ENCODE measurements at regions not wholly inside any gene's neighbourhood (a gene's known extent, or its start where the extent isn't known, plus 50 kb on each side); places are given as distances from the start of the nearest gene placed in this dataset.
"Not testable (repeated sequence)": the region's sequence is repeated elsewhere in the genome, so short reads cannot be mapped to it uniquely, and the experiment has no call there.

DNA sequence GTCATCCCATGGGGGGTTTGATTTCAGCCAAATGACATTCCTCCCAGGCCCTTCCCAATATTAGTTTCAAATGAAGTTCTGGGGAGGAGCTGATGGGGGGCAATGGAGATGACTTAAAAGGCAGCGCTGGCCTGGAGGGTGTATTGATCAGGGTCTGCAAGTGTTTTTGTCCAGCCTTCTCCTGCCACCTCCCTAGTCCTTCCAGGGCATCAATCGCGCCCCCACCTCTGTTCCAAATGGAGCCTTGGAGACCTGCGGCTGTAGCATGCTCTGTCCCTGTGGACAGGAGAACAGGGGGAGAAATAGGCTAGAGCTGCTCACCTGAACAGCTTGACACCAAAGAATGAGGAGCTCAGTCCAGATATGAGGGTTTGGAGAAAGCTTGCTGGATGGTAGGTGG, 386.8 kb upstream of the PODXL start:
- ATAC-seq (no peak), DNase-seq (no peak)
- Mint-ChIP-seq H3K27me3 (ENCODE audit: low read depth) (peaks cover 31% of the 10 kb centered on the region), H3K4me1 (ENCODE audit: low read depth) (no peaks in the 10 kb centered on the region), H3K9me3 (no peaks in the 10 kb centered on the region), H3K36me3 (ENCODE audit: insufficient read depth) (no peaks in the 10 kb centered on the region), H3K4me3 (no peak overlapping the region)

DNA sequence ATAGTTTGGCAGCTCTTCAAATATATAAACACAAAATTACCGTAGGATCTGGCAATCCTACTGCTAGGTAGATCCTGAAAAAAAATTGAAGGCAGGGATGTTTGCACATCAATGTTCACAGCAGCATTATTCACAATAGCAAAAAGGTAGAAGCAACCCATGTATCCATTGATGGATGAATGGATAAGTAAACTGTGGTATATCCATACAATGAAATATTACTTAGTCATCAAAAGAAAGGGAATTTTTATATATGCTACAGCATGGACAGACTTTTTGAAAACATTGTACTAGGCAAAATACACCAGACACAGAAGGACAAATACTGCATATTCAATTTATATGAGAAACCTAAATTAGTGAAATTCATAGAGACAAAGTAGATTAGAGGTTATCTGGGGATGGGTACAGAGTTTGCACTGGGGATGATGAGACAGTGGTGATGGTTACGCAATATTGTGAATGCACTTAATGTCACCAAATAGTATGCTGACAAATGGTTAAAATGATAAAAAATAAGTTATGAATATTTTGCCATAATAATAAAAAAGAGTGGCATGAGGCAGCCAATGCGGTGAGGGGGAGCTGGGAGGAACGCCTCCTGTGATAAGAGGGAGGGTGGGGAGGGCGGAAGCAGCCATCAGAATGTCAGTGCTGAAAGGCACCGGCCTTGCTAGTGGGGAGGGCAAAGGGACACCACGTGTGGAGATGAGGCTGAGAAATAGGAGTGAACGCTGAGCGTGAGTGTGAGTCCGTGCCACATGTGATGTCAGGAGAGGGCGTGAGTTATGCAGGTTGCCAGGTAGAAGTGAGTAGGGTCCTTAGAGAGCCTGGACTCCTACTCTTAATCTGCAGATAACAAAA, 386.1 kb upstream of the PODXL start:
- ATAC-seq (no peak), DNase-seq (no peak)
- Mint-ChIP-seq H3K4me3 (no peak overlapping the region), H3K4me1 (ENCODE audit: low read depth) (no peaks in the 10 kb centered on the region), H3K27me3 (ENCODE audit: low read depth) (peaks cover 30% of the 10 kb centered on the region), H3K9me3 (no peaks in the 10 kb centered on the region), H3K36me3 (ENCODE audit: insufficient read depth) (no peaks in the 10 kb centered on the region)

DNA sequence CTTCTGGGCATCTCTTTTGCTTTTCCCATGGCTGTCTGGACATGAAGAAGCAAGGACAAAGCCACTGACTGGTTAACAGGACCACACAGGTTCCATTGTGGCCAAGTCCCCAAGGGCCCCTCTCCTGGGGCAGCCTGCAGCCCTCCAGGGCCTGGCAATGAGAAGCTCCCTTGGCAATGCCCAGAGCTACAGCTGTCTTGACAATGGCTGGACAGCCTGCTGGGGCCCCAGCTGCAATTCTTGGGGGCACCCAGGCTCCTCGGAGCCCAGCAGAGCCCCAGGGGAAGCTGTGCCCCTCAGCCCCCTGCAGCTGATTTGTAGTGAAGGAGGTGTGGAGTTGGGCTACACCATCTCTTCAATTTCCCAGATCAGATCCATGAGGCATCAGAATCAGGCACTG, 384.9 kb upstream of the PODXL start:
- peaks cover 20% of the 10 kb centered on the region for H3K27me3 Mint-ChIP-seq (ENCODE audit: low read depth)
- no peak overlapping the region for H3K4me3 Mint-ChIP-seq
- ATAC-seq (no peak), DNase-seq (no peak)
- H3K4me1 Mint-ChIP-seq (ENCODE audit: low read depth) = no peaks in the 10 kb centered on the region
- no peaks in the 10 kb centered on the region for H3K36me3 Mint-ChIP-seq (ENCODE audit: insufficient read depth)
- no peaks in the 10 kb centered on the region for H3K9me3 Mint-ChIP-seq

DNA sequence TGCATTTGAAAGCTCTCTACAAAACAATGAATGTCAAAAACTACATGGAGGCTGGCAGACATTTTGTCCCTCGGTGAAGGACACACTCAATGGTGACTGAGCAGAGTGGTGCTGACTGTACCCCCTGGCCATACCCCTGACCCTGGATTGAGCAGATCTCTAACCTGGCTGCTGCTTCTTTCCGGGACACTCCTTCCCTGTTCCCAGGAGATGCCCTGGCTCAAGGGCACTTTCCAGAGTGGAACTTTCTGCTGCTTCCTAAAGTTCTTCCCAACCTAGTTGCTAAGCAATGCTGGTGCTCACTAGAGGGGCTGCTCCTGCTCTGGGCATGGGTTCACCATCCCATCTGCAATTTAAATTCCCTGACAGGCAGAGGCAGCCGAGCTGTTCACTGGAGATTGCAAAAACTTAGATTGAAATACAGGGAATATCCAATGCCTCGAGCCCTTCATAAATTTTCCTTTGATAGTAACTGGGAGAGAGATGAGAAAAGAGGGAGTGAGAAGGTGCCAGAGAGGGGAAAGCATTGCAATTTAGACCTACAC, 384.3 kb upstream of the PODXL start:
- DNase-seq (no peak), ATAC-seq (no peak)
- no peak overlapping the region for H3K4me3 Mint-ChIP-seq
- H3K27me3 Mint-ChIP-seq (ENCODE audit: low read depth) = peaks cover 15% of the 10 kb centered on the region
- H3K36me3 Mint-ChIP-seq (ENCODE audit: insufficient read depth) = no peaks in the 10 kb centered on the region
- no peaks in the 10 kb centered on the region for H3K9me3 Mint-ChIP-seq
- H3K4me1 Mint-ChIP-seq (ENCODE audit: low read depth) = no peaks in the 10 kb centered on the region

GRCh38 chr7:131938788-131939187, 382.4 kb upstream of the PODXL start:
- not testable (repeated sequence) for H3K4me3 Mint-ChIP-seq; H3K9me3 Mint-ChIP-seq; H3K4me1 Mint-ChIP-seq (ENCODE audit: low read depth); ATAC-seq; H3K27me3 Mint-ChIP-seq (ENCODE audit: low read depth); DNase-seq; H3K36me3 Mint-ChIP-seq (ENCODE audit: insufficient read depth)

DNA sequence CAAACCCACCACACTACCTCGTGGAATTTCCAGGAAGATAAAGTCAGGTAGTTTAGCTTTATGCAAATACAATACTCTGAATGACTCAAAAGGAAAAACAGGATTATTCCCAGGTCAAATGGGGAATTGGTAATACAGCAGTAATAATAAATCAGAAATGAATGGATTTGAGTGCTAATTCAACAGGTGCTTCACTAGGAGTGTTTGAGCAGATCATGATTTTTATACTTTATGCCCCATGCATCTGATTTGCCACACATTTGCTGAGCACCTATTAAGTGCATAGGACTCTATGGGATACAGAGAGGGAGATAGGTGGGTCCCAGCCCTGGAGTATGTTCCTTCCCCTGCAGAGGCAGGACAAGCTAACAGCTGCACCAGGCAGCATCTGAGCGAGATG, 381.4 kb upstream of the PODXL start:
- DNase-seq (no peak), ATAC-seq (no peak)
- Mint-ChIP-seq H3K27me3 (ENCODE audit: low read depth) (peaks cover under 1% of the 10 kb centered on the region), H3K4me1 (ENCODE audit: low read depth) (no peaks in the 10 kb centered on the region), H3K4me3 (no peak overlapping the region), H3K36me3 (ENCODE audit: insufficient read depth) (no peaks in the 10 kb centered on the region), H3K9me3 (no peaks in the 10 kb centered on the region)

- no peaks in the 10 kb centered on the region for H3K36me3 Mint-ChIP-seq (ENCODE audit: insufficient read depth)
- ATAC-seq (no peak), DNase-seq (no peak)
- no peak overlapping the region for H3K4me3 Mint-ChIP-seq
- H3K9me3 Mint-ChIP-seq = no peaks in the 10 kb centered on the region
- H3K4me1 Mint-ChIP-seq (ENCODE audit: low read depth) = no peaks in the 10 kb centered on the region
- H3K27me3 Mint-ChIP-seq (ENCODE audit: low read depth) = peaks cover 2% of the 10 kb centered on the region
These were observed 378.8 kb upstream of the PODXL start for GRCh38 chr7:131935180-131935579.

DNA sequence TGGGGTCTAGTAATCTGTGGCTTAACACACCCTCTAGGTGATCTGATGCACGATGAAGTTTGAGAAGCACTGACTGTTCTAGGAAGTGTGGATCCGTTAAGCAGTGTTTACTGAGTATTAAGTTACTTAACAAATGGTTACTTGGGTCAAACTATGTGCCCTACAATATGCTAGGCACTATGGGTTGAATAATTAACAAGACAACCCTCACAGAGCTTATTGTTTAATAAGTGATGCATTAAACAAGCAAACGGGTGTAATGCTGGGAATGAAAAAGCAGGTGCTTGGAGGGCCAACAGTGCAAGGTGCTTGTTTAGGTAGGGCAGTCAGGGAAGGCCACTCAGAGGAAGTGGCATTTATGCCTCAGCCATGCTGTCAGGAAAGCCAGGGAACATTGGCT, 378.0 kb upstream of the PODXL start:
- no peaks in the 10 kb centered on the region for H3K36me3 Mint-ChIP-seq (ENCODE audit: insufficient read depth)
- no peak for DNase-seq
- H3K27me3 Mint-ChIP-seq (ENCODE audit: low read depth) = peaks cover 2% of the 10 kb centered on the region
- no peak overlapping the region for H3K4me3 Mint-ChIP-seq
- no peaks in the 10 kb centered on the region for H3K9me3 Mint-ChIP-seq
- no peaks in the 10 kb centered on the region for H3K4me1 Mint-ChIP-seq (ENCODE audit: low read depth)
- no peak for ATAC-seq

DNA sequence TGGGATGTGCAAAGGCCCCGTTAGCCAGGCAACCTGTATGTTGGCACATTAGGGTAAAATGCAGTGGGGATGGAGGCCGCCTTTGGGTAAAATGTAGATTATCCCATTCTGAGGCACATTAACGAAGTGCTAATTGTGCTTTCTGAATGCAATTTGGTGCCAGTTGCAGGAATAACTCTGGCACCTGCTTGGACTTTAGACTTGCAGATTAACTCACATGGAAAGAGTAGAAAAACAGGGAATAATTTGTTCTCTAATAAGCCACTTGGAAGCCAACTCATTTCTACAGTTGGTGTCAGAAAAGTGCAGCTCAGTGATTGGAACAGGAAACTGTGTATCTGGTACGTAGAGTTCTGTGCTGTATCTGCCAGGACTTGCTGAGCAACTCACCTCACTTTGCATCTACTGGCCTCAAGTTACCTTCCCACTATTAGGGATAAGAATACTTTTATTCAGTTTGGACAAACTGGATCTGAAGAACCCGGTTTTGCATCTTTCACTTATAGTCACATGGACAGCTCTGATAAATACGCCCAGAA, 377.4 kb upstream of the PODXL start:
- Mint-ChIP-seq H3K4me3 (no peak overlapping the region), H3K9me3 (no peaks in the 10 kb centered on the region), H3K36me3 (ENCODE audit: insufficient read depth) (no peaks in the 10 kb centered on the region), H3K27me3 (ENCODE audit: low read depth) (peaks cover 2% of the 10 kb centered on the region), H3K4me1 (ENCODE audit: low read depth) (no peaks in the 10 kb centered on the region)
- DNase-seq (no peak), ATAC-seq (no peak)

GRCh38 chr7:131933219-131933618, 376.8 kb upstream of the PODXL start:
- not testable (repeated sequence) for H3K4me3 Mint-ChIP-seq; H3K27me3 Mint-ChIP-seq (ENCODE audit: low read depth); H3K9me3 Mint-ChIP-seq; H3K4me1 Mint-ChIP-seq (ENCODE audit: low read depth); ATAC-seq; H3K36me3 Mint-ChIP-seq (ENCODE audit: insufficient read depth); DNase-seq

DNA sequence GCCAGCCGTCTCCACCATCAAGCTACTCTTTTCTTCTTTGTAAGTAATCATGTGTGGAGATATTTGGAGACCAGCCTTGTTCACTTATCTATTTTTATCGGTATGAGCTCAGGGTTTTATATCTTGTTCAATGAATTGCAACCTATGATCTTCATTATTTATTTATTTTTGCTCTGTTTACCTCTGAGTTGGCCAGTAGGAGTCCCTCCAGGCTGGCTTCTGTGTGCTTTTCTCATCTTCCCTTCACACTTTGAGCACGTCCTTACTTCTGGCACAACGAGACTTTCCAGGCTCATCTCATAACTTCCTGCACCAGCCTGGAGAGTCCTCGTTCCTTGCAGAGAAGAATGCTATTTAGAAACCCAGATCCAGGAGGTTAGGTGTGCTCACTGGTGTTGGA, 375.8 kb upstream of the PODXL start:
- Mint-ChIP-seq H3K4me3 (no peak overlapping the region), H3K36me3 (ENCODE audit: insufficient read depth) (no peaks in the 10 kb centered on the region), H3K9me3 (no peaks in the 10 kb centered on the region), H3K27me3 (ENCODE audit: low read depth) (peaks cover 2% of the 10 kb centered on the region), H3K4me1 (ENCODE audit: low read depth) (no peaks in the 10 kb centered on the region)
- DNase-seq (no peak), ATAC-seq (no peak)

- no peak for ATAC-seq
- H3K9me3 Mint-ChIP-seq = no peaks in the 10 kb centered on the region
These were observed 374.9 kb upstream of the PODXL start for GRCh38 chr7:131931370-131931769.

GRCh38 chr7:131929632-131930031, 373.2 kb upstream of the PODXL start:
- DNase-seq (no peak), ATAC-seq (no peak)
- H3K4me3 Mint-ChIP-seq = no peak overlapping the region
- H3K36me3 Mint-ChIP-seq (ENCODE audit: insufficient read depth) = no peaks in the 10 kb centered on the region
- H3K27me3 Mint-ChIP-seq (ENCODE audit: low read depth) = peaks cover 2% of the 10 kb centered on the region
- no peaks in the 10 kb centered on the region for H3K9me3 Mint-ChIP-seq
- H3K4me1 Mint-ChIP-seq (ENCODE audit: low read depth) = no peaks in the 10 kb centered on the region

More at GRCh38 chr7:131931370-131931769, 374.9 kb upstream of the PODXL start:
- H3K27me3 Mint-ChIP-seq (ENCODE audit: low read depth) = peaks cover 2% of the 10 kb centered on the region
- no peak overlapping the region for H3K4me3 Mint-ChIP-seq
- no peaks in the 10 kb centered on the region for H3K4me1 Mint-ChIP-seq (ENCODE audit: low read depth)
- DNase-seq = no peak
- H3K36me3 Mint-ChIP-seq (ENCODE audit: insufficient read depth) = no peaks in the 10 kb centered on the region

DNA sequence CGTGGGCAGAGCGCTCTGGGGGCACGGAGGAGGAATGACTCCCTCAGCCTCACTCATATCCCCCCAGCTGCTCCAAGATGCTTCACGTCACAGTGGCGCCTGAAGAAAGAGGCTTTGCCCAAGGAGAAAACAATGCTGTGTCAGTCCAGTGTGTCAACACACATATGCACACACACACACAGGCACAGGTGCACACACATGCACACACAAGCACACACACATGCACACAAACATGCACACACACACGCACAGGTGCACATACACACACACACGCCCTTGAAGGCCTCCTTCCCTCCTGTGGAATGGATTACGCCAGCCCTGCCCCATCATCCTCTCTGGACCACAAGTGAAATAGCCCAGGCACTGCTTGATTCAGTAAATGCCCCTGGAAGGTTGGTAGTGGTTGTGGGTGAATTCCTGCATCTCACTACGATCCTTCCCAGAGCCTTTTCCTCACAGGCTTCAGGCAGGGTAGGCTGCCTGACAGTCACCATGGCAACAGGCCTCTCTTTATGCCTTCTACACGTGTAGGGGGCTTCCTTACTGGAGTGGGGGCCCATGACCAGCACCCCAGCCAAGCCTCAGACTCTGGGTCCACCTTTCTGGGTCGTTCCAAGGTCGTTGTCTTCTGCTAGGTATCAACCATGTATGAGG, 371.5 kb upstream of the PODXL start:
- Mint-ChIP-seq H3K4me3 (no peak overlapping the region), H3K4me1 (ENCODE audit: low read depth) (no peaks in the 10 kb centered on the region), H3K36me3 (ENCODE audit: insufficient read depth) (no peaks in the 10 kb centered on the region), H3K9me3 (no peaks in the 10 kb centered on the region), H3K27me3 (ENCODE audit: low read depth) (peaks cover 2% of the 10 kb centered on the region)
- DNase-seq (no peak), ATAC-seq (no peak)

DNA sequence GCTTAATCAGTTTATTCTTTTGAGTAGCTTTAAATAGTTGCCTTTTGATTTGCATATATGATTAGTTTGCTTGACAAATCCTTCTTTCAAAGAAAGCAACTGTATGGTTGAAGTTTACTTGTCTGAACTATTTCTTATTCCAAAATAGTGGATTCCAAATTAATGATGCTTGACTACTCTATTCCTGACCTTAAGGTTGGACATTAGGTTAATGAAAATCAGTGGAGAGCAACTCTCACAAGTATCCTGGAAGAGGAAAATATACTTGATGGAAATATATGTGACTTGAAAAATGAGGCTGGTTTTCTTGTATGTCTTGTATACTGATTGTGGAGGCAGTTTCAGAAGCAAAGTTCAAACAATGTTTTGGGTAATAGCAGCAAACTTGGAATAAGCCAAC, 369.2 kb upstream of the PODXL start:
- H3K9me3 Mint-ChIP-seq = no peaks in the 10 kb centered on the region
- no peak overlapping the region for H3K4me3 Mint-ChIP-seq
- no peak for ATAC-seq
- no peak for DNase-seq
- no peaks in the 10 kb centered on the region for H3K4me1 Mint-ChIP-seq (ENCODE audit: low read depth)
- H3K36me3 Mint-ChIP-seq (ENCODE audit: insufficient read depth) = no peaks in the 10 kb centered on the region
- no peaks in the 10 kb centered on the region for H3K27me3 Mint-ChIP-seq (ENCODE audit: low read depth)

Data from activated T-cell treated with anti-CD3 and anti-CD28 coated beads, Interleukin-2, amount 50 U/mL, for 4 hours (primary cell).